Ovary (tissue), 7 donors: ENCODE measurements at regions not wholly inside any gene's neighbourhood (a gene's known extent, or its start where the extent isn't known, plus 50 kb on each side); places are given as distances from the start of the nearest gene placed in this dataset.
"Not testable (repeated sequence)": the region's sequence is repeated elsewhere in the genome, so short reads cannot be mapped to it uniquely, and the experiment has no call there.

Experiments
- DNase-seq, 5 donors: peaks; one replicate each; pipeline ENCODE4 v3.0.0-alpha.2; 2019 to 2020
- H3K27ac ChIP-seq, 2 donors: fragments of 200-600 bp; one replicate each; pipeline versions ENCODE4 v1.5.1 to v1.8.0; 2019 to 2022
- H3K27me3 ChIP-seq: fragments of 200-600 bp; one replicate; pipeline ENCODE4 v1.8.0; 2022
- H3K36me3 ChIP-seq: fragments of 200-600 bp; sonication (generic); one replicate; pipeline ENCODE4 v1.5.1; 2019
- H3K4me1 ChIP-seq: one replicate; pipeline ENCODE4 v1.8.1; 2013; ENCODE audit warnings: mild to moderate bottlenecking, moderate library complexity; ENCODE audit not compliant: insufficient read depth
- H3K4me3 ChIP-seq: fragments of 200-600 bp; sonication (generic); one replicate; pipeline ENCODE4 v1.5.1; 2017
- H3K9me3 ChIP-seq, 2 donors: fragments of 200-600 bp in 1 of 2; sonication (generic) in 1 of 2; one replicate each; pipeline versions ENCODE4 v1.5.1 to v1.8.1; 2013 to 2019; ENCODE audit warnings: mild to moderate bottlenecking in 1 of 2, moderate library complexity in 1 of 2
- CTCF ChIP-seq, 3 donors: fragments of 450-650 bp in 2 of 3; fragments of 200-600 bp in 1 of 3; IDR thresholded peaks; one replicate each; pipeline versions ENCODE4 v1.5.1 to v1.8.0; 2016 to 2022; ENCODE audit warnings: antibody characterized with exemption in 3 of 3, mild to moderate bottlenecking in 1 of 3
- EP300 ChIP-seq: sonication (generic); formaldehyde crosslinking; IDR thresholded peaks from one replicate; pipeline ENCODE4 v1.6.1; 2017; ENCODE audit warnings: antibody characterized with exemption
- POLR2A ChIP-seq: fragments of 450-650 bp; IDR thresholded peaks from one replicate; pipeline ENCODE4 v1.6.1; 2017; ENCODE audit warnings: antibody characterized with exemption, mild to moderate bottlenecking, moderate library complexity
- WGBS, 3 donors: extraction: QIAGEN DNeasy Blood & Tissue Kit in 1 of 3; methylation state at CpG; one replicate each; pipeline versions ENCODE4 v1.1.5 to v1.1.7; 2013 to 2017; 5-methylcytosine and 5-hydroxymethylcytosine counted together
- intact Hi-C, 4 donors: fragments of 100-400 bp; cut with DNase I; formaldehyde crosslinking; loops; one replicate each; pipeline versions ENCODE4 v1.11.0 to v1.15.1; 2022 to 2023
- donor health status: DM: no; HTN: no; CAD: no; lungs with moderate emphysema.
- donor health status: DM: no; HTN: no; CAD: no.
- donor health status: Bipolar disorder and iron deficiency.
- donor health status: DM: no; HTN: no; CAD: no.
- donor health status: DM: yes; HTN: yes; CAD: no.

- H3K27me3 ChIP-seq: no peaks in the 10 kb centered on the region
- 70 to 76% (median 72%) methylated on average over 5 of the region's 5 CpGs for whole genome bisulfite sequencing, 3 donors
Observed at GRCh38 chr1:38486085-38486484, 373.5 kb downstream of the RRAGC start.

GRCh38 chr1:38481871-38482826 is 377.4 kb downstream of the RRAGC start:
- WGBS, 3 donors: 70 to 73% (median 72%) methylated on average over 11 of the region's 11 CpGs
- Histone ChIP-seq H3K36me3 (no peaks in the 10 kb centered on the region), H3K4me3 (no peak overlapping the region), H3K4me1 (no peaks in the 10 kb centered on the region), H3K9me3 (peaks cover 0 to 6% of the 10 kb centered on the region in 2 donors), H3K27ac (no peak overlapping the region), H3K27me3 (no peaks in the 10 kb centered on the region)
- intact Hi-C loops: no loop called here
- DNase-seq: no peak
- TF ChIP-seq EP300 (no peak), CTCF (IDR thresholded peaks at IDR 0.05) (no peak)

More at GRCh38 chr1:38486085-38486484, 373.5 kb downstream of the RRAGC start:
- intact Hi-C loops: no loop called here
- no peak overlapping the region for H3K27ac ChIP-seq
- H3K36me3 ChIP-seq: no peaks in the 10 kb centered on the region
- H3K4me3 ChIP-seq: no peak overlapping the region
- H3K9me3 ChIP-seq: no peaks in the 10 kb centered on the region
- TF ChIP-seq CTCF (IDR thresholded peaks at IDR 0.05) (no peak), EP300 (no peak), POLR2A (no peak)
- no peaks in the 10 kb centered on the region for H3K4me1 ChIP-seq
- no peak for DNase-seq

- 77 to 98% (median 84%) methylated on average over 2 of the region's 2 CpGs for WGBS, 3 donors
- intact Hi-C loops: not testable (repeated sequence)
Observed at GRCh38 chr1:38479662-38480061, 379.9 kb downstream of the RRAGC start.

GRCh38 chr1:38477811-38478210 is 381.8 kb downstream of the RRAGC start:
- Histone ChIP-seq H3K36me3 (no peaks in the 10 kb centered on the region), H3K27me3 (no peaks in the 10 kb centered on the region), H3K27ac (no peak overlapping the region), H3K4me3 (no peak overlapping the region), H3K9me3 (peaks cover 0 to 9% of the 10 kb centered on the region in 2 donors), H3K4me1 (no peaks in the 10 kb centered on the region)
- intact Hi-C loops: no loop called here
- 36 to 55% (median 54%) methylated on average over 2 of the region's 2 CpGs for WGBS, 3 donors
- no peak for DNase-seq
- TF ChIP-seq POLR2A: no peak
- TF ChIP-seq CTCF (IDR thresholded peaks at IDR 0.05): no peak
- no peak for TF ChIP-seq EP300

More at GRCh38 chr1:38479662-38480061, 379.9 kb downstream of the RRAGC start:
- DNase-seq, H3K4me1 ChIP-seq, H3K36me3 ChIP-seq, H3K9me3 ChIP-seq, H3K4me3 ChIP-seq, H3K27me3 ChIP-seq, H3K27ac ChIP-seq: not testable (repeated sequence)

- no peaks in the 10 kb centered on the region for H3K4me1 ChIP-seq
- H3K9me3 ChIP-seq: peaks cover 0 to 9% of the 10 kb centered on the region in 2 donors
- WGBS, 3 donors: 27 to 40% (median 29%) methylated on average over 12 of the region's 12 CpGs
- no peaks in the 10 kb centered on the region for H3K27me3 ChIP-seq
- no peak overlapping the region for H3K4me3 ChIP-seq
- intact Hi-C loops: no loop called here
- no peaks in the 10 kb centered on the region for H3K36me3 ChIP-seq
- H3K27ac ChIP-seq: no peak overlapping the region
- no peak for DNase-seq
- TF ChIP-seq EP300: no peak
- no peak for TF ChIP-seq CTCF (IDR thresholded peaks at IDR 0.05)
- TF ChIP-seq POLR2A: no peak
Observed at GRCh38 chr1:38476850-38477178, 382.8 kb downstream of the RRAGC start.
